ENCODE measurements at regions not wholly inside any gene's neighbourhood (a gene's known extent, or its start where the extent isn't known, plus 50 kb on each side); places are given as distances from the start of the nearest gene placed in this dataset.
A peak's percentile ranks its signal among the peaks of the same experiment; 100 is the strongest.

DNA sequence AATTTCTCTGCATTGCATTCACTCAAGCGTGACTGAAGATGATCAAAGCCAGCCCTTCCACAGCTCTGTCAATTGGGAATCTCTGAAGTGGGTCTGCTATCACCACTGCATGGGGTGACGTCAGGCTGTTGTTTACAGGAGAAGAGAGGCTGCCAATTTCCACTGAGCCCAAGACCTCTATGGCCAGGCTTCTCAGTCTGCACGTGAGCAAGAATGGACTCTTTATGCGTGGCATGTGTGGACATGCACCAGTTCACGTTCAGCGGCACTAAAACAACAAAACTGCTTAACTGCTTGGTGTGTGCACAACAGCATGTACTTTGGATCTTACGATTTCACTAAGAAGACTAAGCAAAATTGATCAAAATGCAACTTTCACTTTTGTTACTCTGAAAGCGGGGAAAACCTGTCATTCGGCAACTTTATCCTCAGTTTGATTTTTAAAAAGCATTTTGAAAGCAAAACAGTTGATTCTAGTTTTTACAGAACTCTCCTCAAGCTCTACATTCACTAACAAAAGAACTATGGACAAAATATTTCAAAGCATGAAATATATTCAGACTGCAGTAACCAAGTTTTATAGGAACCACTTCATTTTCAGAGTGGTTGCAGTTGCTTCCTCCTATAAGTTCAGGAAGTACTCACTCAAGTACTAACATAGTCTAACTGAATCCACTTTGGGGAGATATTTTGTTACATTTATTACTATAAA lies 77.0 kb upstream of the SERTAD2 start:
- TF ChIP-seq, protein P1, sequence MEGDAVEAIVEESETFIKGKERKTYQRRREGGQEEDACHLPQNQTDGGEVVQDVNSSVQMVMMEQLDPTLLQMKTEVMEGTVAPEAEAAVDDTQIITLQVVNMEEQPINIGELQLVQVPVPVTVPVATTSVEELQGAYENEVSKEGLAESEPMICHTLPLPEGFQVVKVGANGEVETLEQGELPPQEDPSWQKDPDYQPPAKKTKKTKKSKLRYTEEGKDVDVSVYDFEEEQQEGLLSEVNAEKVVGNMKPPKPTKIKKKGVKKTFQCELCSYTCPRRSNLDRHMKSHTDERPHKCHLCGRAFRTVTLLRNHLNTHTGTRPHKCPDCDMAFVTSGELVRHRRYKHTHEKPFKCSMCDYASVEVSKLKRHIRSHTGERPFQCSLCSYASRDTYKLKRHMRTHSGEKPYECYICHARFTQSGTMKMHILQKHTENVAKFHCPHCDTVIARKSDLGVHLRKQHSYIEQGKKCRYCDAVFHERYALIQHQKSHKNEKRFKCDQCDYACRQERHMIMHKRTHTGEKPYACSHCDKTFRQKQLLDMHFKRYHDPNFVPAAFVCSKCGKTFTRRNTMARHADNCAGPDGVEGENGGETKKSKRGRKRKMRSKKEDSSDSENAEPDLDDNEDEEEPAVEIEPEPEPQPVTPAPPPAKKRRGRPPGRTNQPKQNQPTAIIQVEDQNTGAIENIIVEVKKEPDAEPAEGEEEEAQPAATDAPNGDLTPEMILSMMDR (IDR thresholded peaks at IDR 0.05; ENCODE audit: insufficient read depth, low read depth, low read length, missing control alignments): no peak
- peak overlapping the region; percentile 32 for H3K4me3 ChIP-seq (ENCODE audit: low read length)
- DNase-seq (ENCODE audit: low read depth): peak; percentile 70

DNA sequence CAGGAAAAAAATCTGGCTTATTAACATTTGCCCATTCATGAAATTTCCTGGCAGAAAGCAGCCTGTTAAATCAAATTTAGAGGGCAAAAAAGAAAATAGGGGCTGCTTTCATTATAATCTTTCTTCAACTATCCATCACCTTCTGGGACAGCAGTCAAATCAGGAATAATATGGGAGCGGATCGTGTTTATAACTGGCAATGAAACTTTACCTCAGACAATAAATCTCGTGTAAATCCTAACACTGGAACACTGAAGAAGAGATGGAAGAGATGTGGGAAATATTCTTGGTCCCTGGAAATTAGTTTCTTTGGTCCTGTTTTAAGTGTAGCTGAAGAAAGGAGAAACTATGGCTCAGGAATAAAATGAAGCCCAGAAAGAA lies 77.5 kb upstream of the SERTAD2 start:
- TF ChIP-seq, protein P1 (IDR thresholded peaks at IDR 0.05; ENCODE audit: insufficient read depth, low read depth, low read length, missing control alignments): no peak
- H3K4me3 ChIP-seq (ENCODE audit: low read length): no peak overlapping the region

DNA sequence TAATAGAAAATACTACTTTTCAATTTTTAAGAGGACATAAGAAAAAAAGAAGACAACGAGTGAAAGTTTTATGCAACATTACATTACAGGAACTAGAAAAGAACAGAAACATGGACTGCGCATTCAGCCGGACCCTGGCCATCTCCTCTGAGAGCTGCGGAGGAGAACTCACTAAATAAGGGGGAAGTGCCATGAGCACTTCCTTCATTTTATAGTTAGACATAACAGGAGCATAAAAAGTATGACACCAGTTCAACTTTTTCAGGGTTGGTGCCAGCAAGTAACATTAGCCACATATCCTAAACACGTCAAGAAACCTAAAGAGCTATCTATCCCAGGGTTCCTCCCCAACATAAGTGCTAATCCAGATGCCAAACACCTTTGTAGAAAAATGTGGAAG lies 78.0 kb upstream of the SERTAD2 start:
- H3K4me3 ChIP-seq (ENCODE audit: low read length): no peak overlapping the region
- DNase-seq (ENCODE audit: low read depth): no peak
- TF ChIP-seq, protein P1 (IDR thresholded peaks at IDR 0.05; ENCODE audit: insufficient read depth, low read depth, low read length, missing control alignments): no peak

More for the DNA sequence above, 77.5 kb upstream of the SERTAD2 start:
- no peak for DNase-seq (ENCODE audit: low read depth)

DNA sequence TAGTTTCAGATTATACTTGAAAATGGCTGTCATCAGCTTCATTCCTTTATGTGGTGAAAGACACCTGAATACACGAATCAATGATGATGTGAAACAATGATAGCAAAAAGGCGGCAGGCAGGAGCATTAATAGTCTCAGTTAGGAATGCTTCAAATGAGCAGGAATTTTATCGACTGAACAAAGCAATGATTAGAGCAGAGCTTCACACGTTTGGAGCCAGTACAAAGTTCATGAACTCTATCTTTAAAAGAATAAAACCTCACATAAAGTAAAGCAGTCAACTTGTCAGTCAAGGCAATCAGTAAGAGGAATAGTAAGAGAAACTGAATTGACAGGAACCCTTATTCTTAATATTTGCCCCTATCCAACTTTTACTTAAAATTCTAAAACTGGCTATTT lies 78.4 kb upstream of the SERTAD2 start:
- no peak overlapping the region for H3K4me3 ChIP-seq (ENCODE audit: low read length)
- TF ChIP-seq, protein P1 (IDR thresholded peaks at IDR 0.05; ENCODE audit: insufficient read depth, low read depth, low read length, missing control alignments): no peak
- no peak for DNase-seq (ENCODE audit: low read depth)

DNA sequence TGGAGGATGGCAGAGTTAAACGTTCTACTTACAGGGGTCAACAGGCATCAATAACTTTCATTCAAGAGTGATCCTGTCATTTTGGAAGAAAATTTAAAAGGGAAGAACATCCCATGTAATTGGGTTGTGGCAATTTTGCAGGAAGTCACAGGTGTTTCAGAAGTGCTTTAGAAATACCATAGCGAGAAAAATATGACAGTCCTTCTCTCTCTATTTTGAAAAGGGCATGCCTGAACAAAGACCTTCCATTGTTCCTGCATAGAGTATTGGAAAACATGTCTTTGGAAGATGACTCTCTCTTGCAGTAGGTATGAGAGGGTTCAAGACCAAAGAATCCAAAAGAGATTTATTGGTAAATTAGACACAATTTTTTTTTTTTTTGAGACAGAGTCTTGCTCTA lies 81.8 kb upstream of the SERTAD2 start:
- H3K4me3 ChIP-seq (ENCODE audit: low read length): no peak overlapping the region
- TF ChIP-seq, protein P1 (IDR thresholded peaks at IDR 0.05; ENCODE audit: insufficient read depth, low read depth, low read length, missing control alignments): no peak
- DNase-seq (ENCODE audit: low read depth): peak; percentile 45

DNA sequence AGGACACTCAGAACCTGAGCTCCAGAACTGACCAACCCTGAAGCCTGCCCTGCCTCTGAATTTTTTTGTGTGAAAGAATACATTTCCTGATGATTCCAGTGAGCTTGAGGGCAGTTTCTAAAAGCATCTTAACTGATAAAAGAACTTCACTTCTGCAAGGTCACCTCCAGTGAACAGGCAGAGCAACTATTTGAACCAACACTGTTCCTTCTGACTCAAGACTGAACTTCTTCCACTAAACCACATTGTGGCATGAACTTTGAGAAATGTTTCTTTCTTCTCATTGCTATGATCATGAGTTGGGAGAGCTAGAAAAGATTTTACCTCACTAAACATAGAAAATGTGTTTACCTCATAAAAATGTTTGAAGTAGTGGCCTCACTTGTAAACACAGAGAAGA lies 83.8 kb upstream of the SERTAD2 start:
- TF ChIP-seq, protein P1 (IDR thresholded peaks at IDR 0.05; ENCODE audit: insufficient read depth, low read depth, low read length, missing control alignments): no peak
- no peak for DNase-seq (ENCODE audit: low read depth)
- H3K4me3 ChIP-seq (ENCODE audit: low read length): no peak overlapping the region

DNA sequence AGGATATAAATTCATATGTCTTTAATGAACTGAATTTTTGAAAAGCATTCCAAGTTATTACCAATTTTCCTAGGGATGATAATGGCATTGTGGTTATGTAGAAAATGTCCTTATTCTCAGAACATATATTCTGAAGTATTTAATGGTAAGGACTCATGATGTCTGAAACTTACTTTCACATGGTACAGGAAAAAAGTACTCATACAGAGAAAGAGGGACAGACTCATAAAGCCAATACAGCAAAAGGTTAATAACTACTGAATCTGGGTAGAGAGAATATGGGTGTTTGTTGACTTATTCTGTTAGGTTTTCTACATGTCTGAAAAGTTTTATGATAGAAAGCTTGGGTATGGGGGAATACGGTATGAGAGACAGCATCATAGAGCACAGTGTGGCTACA lies 84.3 kb upstream of the SERTAD2 start:
- H3K4me3 ChIP-seq (ENCODE audit: low read length): no peak overlapping the region
- TF ChIP-seq, protein P1 (IDR thresholded peaks at IDR 0.05; ENCODE audit: insufficient read depth, low read depth, low read length, missing control alignments): no peak
- DNase-seq (ENCODE audit: low read depth): no peak
